Breast epithelium (tissue), 4 donors: ENCODE measurements at regions not wholly inside any gene's neighbourhood (a gene's known extent, or its start where the extent isn't known, plus 50 kb on each side); places are given as distances from the start of the nearest gene placed in this dataset.

Experiments
- DNase-seq, 2 donors: peaks; one replicate each; pipeline ENCODE4 v3.0.0-alpha.2; 2019; ENCODE audit warnings: low spot score in 2 of 2
- H3K27ac ChIP-seq, 2 donors: fragments of 200-600 bp; sonication (generic) in 1 of 2; one replicate each; pipeline ENCODE4 v1.5.1; 2016 to 2019; ENCODE audit warnings: mild to moderate bottlenecking in 1 of 2
- H3K27me3 ChIP-seq, 2 donors: fragments of 200-600 bp; sonication (generic) in 1 of 2; one replicate each; pipeline versions ENCODE4 v1.5.1 to v1.6.0; 2017 to 2019; ENCODE audit warnings: control low read depth in 1 of 2, mild to moderate bottlenecking in 1 of 2
- H3K36me3 ChIP-seq: fragments of 200-600 bp; one replicate; pipeline ENCODE4 v1.5.1; 2019
- H3K4me1 ChIP-seq, 2 donors: fragments of 200-600 bp; sonication (generic); one replicate each; pipeline ENCODE4 v1.5.1; 2016 to 2019; ENCODE audit warnings: control low read depth in 1 of 2
- H3K4me3 ChIP-seq, 3 donors: fragments of 200-600 bp; sonication (generic); 1 replicate in 2 of 3; 2 replicates in 1 of 3; pipeline ENCODE4 v1.5.1; 2016 to 2019; ENCODE audit warnings: mild to moderate bottlenecking in 3 of 3, moderate library complexity in 2 of 3
- H3K9me3 ChIP-seq, 2 donors: fragments of 200-600 bp; sonication (generic) in 1 of 2; one replicate each; pipeline ENCODE4 v1.5.1; 2016 to 2019; ENCODE audit warnings: control low read depth in 1 of 2
- CTCF ChIP-seq, 3 donors: fragments of 450-650 bp; IDR thresholded peaks; one replicate each; pipeline ENCODE4 v1.5.1; 2016 to 2017; ENCODE audit warnings: antibody characterized with exemption in 3 of 3, mild to moderate bottlenecking in 3 of 3, moderate library complexity in 3 of 3
- POLR2A ChIP-seq: fragments of 450-650 bp; IDR thresholded peaks from one replicate; pipeline ENCODE4 v1.6.1; 2016; ENCODE audit warnings: antibody characterized with exemption, mild to moderate bottlenecking, moderate library complexity
- POLR2AphosphoS5 ChIP-seq, 3 donors: sonication (generic); formaldehyde crosslinking; IDR thresholded peaks; one replicate each; pipeline ENCODE4 v1.6.1; 2017; ENCODE audit warnings: antibody characterized with exemption in 3 of 3
- intact Hi-C: fragments of 100-400 bp; cut with DNase I; formaldehyde crosslinking; loops from one replicate; pipeline ENCODE4 v1.15.1; 2023; ENCODE audit warnings: low total_unique reads

- intact Hi-C loops: no loop called here
- Histone ChIP-seq H3K9me3 (peaks cover 0 to 7% of the 10 kb centered on the region in 2 donors), H3K4me3 (no peak overlapping the region), H3K27ac (no peak overlapping the region), H3K27me3 (no peaks in the 10 kb centered on the region), H3K36me3 (no peaks in the 10 kb centered on the region), H3K4me1 (no peaks in the 10 kb centered on the region)
- TF ChIP-seq CTCF (IDR thresholded peaks at IDR 0.05) (no peak), POLR2AphosphoS5 (IDR thresholded peaks at IDR 0.05) (no peak), POLR2A (no peak)
- no peak for DNase-seq
Measured at GRCh38 chr20:52824494-52825216, 147.5 kb upstream of the TSHZ2 start.

- Histone ChIP-seq H3K27ac (no peak overlapping the region), H3K4me3 (no peak overlapping the region), H3K27me3 (no peaks in the 10 kb centered on the region), H3K9me3 (no peaks in the 10 kb centered on the region), H3K4me1 (no peaks in the 10 kb centered on the region), H3K36me3 (no peaks in the 10 kb centered on the region)
- TF ChIP-seq POLR2AphosphoS5 (IDR thresholded peaks at IDR 0.05): no peak
- no peak for TF ChIP-seq POLR2A
- TF ChIP-seq CTCF (IDR thresholded peaks at IDR 0.05): no peak
- DNase-seq: no peak
- intact Hi-C loops: no loop called here
Measured at GRCh38 chr20:52823303-52823702, 148.9 kb upstream of the TSHZ2 start.

- Histone ChIP-seq H3K4me1 (no peaks in the 10 kb centered on the region), H3K27me3 (no peaks in the 10 kb centered on the region), H3K9me3 (no peaks in the 10 kb centered on the region), H3K4me3 (no peak overlapping the region), H3K36me3 (no peaks in the 10 kb centered on the region), H3K27ac (no peak overlapping the region)
- TF ChIP-seq CTCF (IDR thresholded peaks at IDR 0.05) (no peak), POLR2A (no peak), POLR2AphosphoS5 (IDR thresholded peaks at IDR 0.05) (no peak)
- DNase-seq: no peak
- intact Hi-C loops: no loop called here
Measured at GRCh38 chr20:52820641-52821292, 151.4 kb upstream of the TSHZ2 start.

GRCh38 chr20:52818491-52818890 lies 153.7 kb upstream of the TSHZ2 start:
- no peak for DNase-seq
- no peaks in the 10 kb centered on the region for H3K9me3 ChIP-seq
- no peaks in the 10 kb centered on the region for H3K36me3 ChIP-seq
- H3K27ac ChIP-seq: no peak overlapping the region
- no peaks in the 10 kb centered on the region for H3K4me1 ChIP-seq
- no peaks in the 10 kb centered on the region for H3K27me3 ChIP-seq
- intact Hi-C loops: no loop called here
- no peak overlapping the region for H3K4me3 ChIP-seq
- TF ChIP-seq POLR2AphosphoS5 (IDR thresholded peaks at IDR 0.05): no peak
- no peak for TF ChIP-seq CTCF (IDR thresholded peaks at IDR 0.05)
- TF ChIP-seq POLR2A: no peak

GRCh38 chr20:52817981-52818380 lies 154.2 kb upstream of the TSHZ2 start:
- no peak overlapping the region for H3K4me3 ChIP-seq
- H3K27ac ChIP-seq: no peak overlapping the region
- intact Hi-C loops: no loop called here
- DNase-seq: no peak
- TF ChIP-seq POLR2A: no peak
- TF ChIP-seq POLR2AphosphoS5 (IDR thresholded peaks at IDR 0.05): no peak
- no peak for TF ChIP-seq CTCF (IDR thresholded peaks at IDR 0.05)
- H3K4me1 ChIP-seq: no peaks in the 10 kb centered on the region
- no peaks in the 10 kb centered on the region for H3K27me3 ChIP-seq
- no peaks in the 10 kb centered on the region for H3K9me3 ChIP-seq
- H3K36me3 ChIP-seq: no peaks in the 10 kb centered on the region
